ENCODE measurements at regions not wholly inside any gene's neighbourhood (a gene's known extent, or its start where the extent isn't known, plus 50 kb on each side); places are given as distances from the start of the nearest gene placed in this dataset.

- no peak for DNase-seq (ENCODE audit: low read depth in 2 of 2, low spot score in 1 of 2)
These were observed 1595.1 kb upstream of the MIR17HG start for GRCh38 chr13:89752394-89752793.

DNA sequence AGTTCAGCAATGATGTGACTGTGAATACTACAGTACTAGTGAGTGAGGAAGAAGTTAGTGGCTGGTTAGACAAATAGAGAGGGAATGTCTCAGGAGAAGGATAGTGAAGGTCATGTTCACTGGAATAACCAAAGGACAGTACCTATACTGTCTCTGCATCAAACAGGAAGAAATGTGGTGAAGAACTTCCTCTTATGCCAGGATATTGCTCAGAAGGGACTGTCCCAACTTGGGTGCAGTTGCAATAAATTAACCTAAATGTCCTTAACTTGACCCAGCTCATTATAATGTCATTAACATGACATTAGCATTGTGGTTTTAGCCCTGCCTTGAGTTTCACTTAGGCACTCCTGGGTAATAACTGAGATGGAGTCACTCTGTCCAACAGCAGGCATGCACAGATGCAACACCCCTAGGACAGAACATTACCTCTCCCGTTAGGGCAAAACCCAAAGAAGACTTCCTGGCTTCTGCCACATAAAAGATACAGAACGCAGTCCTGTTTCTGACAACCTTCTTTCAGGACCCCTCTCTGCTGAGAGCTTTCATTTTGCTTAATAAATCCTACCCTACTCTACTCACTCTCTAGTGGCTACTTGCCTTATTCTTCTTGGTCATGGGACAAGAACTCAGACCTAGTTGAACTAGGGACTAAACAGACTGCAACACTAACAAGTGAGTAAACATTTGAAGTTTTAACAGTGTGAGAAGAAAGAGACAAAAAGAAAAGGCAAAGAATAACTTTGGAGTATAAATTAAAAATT, 1591.6 kb upstream of the MIR17HG start:
- DNase-seq (ENCODE audit: low read depth in 2 of 2, low spot score in 1 of 2): no peak

- no peak for DNase-seq (ENCODE audit: low read depth in 2 of 2, low spot score in 1 of 2)
These were observed 1584.5 kb upstream of the MIR17HG start for GRCh38 chr13:89763005-89763404.

GRCh38 chr13:89783221-89783755, 1564.2 kb upstream of the MIR17HG start:
- no peak for DNase-seq (ENCODE audit: low read depth in 2 of 2, low spot score in 1 of 2)

DNA sequence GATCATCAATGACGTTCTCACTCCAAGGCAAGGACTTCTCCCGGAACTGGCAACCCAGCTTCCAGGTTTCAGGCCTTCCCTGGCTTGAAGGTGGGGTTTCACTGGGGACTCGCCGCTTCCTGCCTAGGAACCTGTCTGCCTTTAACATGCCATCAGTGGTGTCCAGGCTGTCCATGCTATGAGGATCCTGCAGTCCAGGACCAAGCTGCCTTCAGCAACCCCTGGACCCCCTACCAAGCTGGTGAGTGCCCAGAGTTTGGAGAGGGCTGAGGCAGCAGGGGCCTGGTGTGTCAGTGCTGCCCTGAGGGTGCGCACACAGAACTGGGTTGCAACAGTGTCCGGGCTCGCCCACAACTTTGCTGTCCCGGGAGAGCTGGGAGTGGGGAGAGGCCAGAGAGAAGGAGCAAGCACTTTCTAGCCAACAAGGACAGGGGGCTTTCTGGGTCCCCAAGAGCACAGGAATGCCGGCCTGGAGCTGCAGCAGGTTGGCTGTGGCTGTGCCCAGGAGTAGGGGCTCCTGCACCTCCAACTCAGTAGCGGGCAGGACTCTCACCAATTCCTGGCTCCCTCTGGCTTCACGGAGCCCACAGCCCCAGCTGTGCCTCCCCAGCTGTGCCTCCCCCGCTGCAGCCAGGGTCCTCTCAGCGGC, 1563.2 kb upstream of the MIR17HG start:
- DNase-seq (ENCODE audit: low read depth in 2 of 2, low spot score in 1 of 2): no peak

DNA sequence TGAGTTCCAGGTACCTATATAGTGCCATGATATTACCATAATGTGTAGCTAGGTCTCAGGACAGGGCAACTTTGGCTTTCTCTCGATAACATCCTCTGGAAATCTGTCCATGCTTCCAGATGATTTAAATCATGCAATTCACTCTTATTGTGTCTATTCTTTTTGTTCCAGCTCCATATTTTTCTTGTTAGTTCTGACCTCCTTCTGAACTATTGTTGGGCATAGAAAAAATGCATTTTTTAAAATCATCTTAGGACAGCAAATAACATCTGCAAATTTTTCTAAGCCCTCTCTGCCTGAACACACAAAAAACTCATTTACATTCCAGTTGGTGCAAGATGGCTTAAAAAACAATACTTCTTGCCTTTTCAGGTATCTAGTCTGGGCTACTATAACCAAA, 1561.0 kb upstream of the MIR17HG start:
- no peak for DNase-seq (ENCODE audit: low read depth in 2 of 2, low spot score in 1 of 2)

GRCh38 chr13:89790696-89791095, 1556.8 kb upstream of the MIR17HG start:
- DNase-seq (ENCODE audit: low read depth in 2 of 2, low spot score in 1 of 2): no peak

- DNase-seq (ENCODE audit: low read depth in 2 of 2, low spot score in 1 of 2): no peak
These were observed 1555.4 kb upstream of the MIR17HG start for GRCh38 chr13:89791971-89792630.

DNA sequence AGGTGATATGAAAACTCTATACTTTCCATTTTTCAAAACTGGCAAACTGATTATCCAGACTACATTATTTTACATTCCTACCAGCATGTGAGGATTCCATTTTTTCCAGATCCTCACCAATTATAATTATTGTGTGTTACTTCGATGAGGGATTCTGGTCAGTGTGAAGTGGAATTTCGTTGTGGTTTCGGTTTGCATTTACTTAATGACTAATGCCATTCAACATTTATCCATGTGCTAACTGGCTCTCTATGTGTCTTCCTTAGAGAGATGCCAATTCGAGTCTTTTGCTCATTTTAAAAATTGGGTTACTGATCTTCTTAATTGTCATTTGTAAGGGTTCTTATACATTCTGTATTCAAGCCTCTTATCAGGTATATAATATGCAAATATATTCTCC, 1551.3 kb upstream of the MIR17HG start:
- no peak for DNase-seq (ENCODE audit: low read depth in 2 of 2, low spot score in 1 of 2)

- no peak for DNase-seq (ENCODE audit: low read depth in 2 of 2, low spot score in 1 of 2)
These were observed 1543.6 kb upstream of the MIR17HG start for GRCh38 chr13:89803839-89804238.

DNA sequence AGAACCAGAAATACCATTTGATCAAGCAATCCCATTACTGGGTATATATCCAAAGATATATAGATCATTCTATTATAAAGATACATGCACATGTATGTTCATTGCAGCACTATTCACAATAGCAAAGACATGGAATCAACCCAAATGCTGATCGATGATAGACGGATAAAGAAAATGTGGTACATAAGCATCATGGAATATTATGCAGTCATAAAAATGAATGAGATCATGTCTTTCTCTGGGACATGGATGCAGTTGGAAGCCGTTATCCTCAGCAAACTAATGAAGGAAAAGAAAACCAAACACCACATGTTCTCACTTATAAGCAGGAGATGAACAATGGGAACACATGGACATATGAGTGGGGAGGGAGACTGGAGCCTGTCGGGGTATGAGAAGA, 1540.9 kb upstream of the MIR17HG start:
- no peak for DNase-seq (ENCODE audit: low read depth in 2 of 2, low spot score in 1 of 2)

GRCh38 chr13:89812856-89813255, 1534.6 kb upstream of the MIR17HG start:
- no peak for DNase-seq (ENCODE audit: low read depth in 2 of 2, low spot score in 1 of 2)

DNA sequence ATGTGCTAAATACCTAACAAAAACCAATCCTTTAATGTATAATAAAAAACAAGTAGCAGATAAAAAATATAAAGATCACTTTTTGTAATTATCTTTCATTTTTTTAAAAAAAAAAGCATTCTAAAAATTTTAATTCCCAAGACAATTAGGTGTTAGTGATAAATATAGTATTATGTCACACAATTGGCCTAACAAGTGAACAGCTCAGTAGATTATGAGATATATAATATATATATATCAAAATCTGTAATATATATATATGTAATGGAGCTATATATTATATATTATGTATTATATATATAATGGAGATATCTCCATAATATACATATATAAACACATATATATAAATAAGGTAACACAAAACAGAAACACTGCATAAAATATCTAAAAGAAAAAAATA, 1531.1 kb upstream of the MIR17HG start:
- DNase-seq (ENCODE audit: low read depth in 2 of 2, low spot score in 1 of 2): no peak

DNA sequence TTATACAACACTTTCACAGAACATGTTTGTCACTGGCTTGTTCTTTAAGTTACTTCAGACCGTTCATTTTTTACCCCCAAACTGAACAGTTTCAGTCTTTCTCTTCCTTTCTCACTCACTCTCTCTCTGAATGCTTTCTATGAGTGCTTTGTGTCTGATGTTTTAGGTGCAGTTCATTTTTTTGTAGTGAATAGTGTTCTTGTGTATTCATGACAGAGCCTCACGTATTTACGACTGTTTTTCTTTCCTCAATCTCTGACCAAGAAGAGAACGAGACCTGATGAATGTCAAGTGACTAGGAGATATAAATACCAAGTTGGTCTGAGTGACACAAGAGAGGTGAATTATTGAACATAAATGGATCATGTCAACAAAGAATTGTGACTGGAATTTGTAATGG, 1525.0 kb upstream of the MIR17HG start:
- DNase-seq (ENCODE audit: low read depth in 2 of 2, low spot score in 1 of 2): no peak

GRCh38 chr13:89827552-89827951, 1519.9 kb upstream of the MIR17HG start:
- DNase-seq (ENCODE audit: low read depth in 2 of 2, low spot score in 1 of 2): no peak

GRCh38 chr13:89828506-89828905, 1519.0 kb upstream of the MIR17HG start:
- DNase-seq (ENCODE audit: low read depth in 2 of 2, low spot score in 1 of 2): no peak

DNA sequence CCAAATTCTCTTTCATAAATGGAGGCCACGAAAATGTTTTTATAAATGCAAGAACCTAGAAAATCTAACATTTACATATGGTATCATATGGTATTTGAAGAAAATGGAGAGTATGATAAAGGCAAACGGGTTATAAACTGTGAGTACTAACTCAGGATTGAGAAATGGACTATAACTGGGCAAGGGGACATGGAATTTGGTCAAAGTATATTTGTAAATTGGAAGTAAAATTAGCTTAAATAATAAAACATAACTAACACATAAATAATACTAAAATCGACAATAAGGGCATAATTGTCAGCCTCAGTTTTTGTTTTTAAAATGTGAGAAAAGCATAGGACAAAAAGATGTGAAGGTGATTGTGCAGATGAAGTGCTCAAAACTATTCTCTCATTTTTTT, 1516.3 kb upstream of the MIR17HG start:
- DNase-seq (ENCODE audit: low read depth in 2 of 2, low spot score in 1 of 2): no peak

- no peak for DNase-seq (ENCODE audit: low read depth in 2 of 2, low spot score in 1 of 2)
These were observed 1514.7 kb upstream of the MIR17HG start for GRCh38 chr13:89832827-89833226.

DNA sequence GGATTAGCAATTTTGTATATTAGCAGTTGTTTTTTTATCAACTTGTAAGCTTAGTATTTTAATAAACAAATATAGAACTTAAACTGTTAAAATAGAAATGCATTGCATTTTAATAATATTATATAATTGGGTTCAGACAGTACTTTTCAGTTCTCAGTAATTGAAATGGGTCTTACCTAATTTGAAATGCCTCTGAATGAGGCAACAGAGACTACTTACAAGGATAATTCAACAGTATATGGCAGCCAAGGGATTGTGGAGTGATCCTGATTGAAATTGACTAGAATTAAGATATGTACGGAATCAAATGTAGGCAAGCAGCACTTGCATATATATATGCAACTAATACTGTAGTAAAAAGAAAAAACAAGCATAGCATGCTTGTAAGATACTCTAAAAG, 1503.9 kb upstream of the MIR17HG start:
- DNase-seq (ENCODE audit: low read depth in 2 of 2, low spot score in 1 of 2): no peak

GRCh38 chr13:89845874-89846273, 1501.6 kb upstream of the MIR17HG start:
- DNase-seq (ENCODE audit: low read depth in 2 of 2, low spot score in 1 of 2): no peak

DNA sequence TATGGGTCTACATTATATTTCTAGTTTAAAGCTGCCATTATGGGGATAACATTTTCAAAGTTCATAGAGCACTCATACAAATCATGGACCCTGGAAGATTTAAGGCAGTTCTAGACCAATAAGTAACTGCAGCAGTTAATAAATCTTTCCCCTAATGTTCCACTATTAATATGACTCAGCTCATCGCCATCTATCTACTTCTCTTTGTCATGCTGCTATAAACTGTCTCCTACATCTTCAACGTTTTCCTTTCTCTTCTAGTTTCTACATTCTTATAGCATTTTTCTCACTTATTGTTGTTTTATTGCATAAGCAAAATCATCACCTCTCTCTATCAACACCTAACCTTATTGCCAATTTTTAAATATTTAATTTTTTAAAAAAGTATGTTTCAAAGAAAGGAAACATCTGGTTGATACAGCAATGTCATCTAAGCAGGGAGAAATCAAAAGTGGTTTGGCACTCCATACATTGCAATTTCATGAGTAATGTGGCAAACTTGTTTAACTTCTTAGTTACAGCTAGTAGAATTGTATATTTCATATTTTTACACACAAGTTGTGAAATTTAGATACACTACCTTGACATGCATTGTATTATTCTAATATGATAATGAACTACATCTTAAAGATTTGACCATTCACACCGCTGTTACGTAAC, 1500.4 kb upstream of the MIR17HG start:
- DNase-seq (ENCODE audit: low read depth in 2 of 2, low spot score in 1 of 2): no peak

GRCh38 chr13:89852570-89852969, 1494.9 kb upstream of the MIR17HG start:
- no peak for DNase-seq (ENCODE audit: low read depth in 2 of 2, low spot score in 1 of 2)
